ENCODE measurements at regions not wholly inside any gene's neighbourhood (a gene's known extent, or its start where the extent isn't known, plus 50 kb on each side); places are given as distances from the start of the nearest gene placed in this dataset.
A peak's percentile ranks its signal among the peaks of the same experiment; 100 is the strongest.

- no peak overlapping the region for H3K4me3 ChIP-seq (ENCODE audit: low read depth, low read length)
- no peak for DNase-seq (ENCODE audit: low read depth)
- TF ChIP-seq, protein P1, sequence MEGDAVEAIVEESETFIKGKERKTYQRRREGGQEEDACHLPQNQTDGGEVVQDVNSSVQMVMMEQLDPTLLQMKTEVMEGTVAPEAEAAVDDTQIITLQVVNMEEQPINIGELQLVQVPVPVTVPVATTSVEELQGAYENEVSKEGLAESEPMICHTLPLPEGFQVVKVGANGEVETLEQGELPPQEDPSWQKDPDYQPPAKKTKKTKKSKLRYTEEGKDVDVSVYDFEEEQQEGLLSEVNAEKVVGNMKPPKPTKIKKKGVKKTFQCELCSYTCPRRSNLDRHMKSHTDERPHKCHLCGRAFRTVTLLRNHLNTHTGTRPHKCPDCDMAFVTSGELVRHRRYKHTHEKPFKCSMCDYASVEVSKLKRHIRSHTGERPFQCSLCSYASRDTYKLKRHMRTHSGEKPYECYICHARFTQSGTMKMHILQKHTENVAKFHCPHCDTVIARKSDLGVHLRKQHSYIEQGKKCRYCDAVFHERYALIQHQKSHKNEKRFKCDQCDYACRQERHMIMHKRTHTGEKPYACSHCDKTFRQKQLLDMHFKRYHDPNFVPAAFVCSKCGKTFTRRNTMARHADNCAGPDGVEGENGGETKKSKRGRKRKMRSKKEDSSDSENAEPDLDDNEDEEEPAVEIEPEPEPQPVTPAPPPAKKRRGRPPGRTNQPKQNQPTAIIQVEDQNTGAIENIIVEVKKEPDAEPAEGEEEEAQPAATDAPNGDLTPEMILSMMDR (IDR thresholded peaks at IDR 0.05; ENCODE audit: insufficient read depth, low read depth, low read length), result no peak
These were observed 66.3 kb upstream of the SLC6A6 start for GRCh38 chr3:14335774-14336748.

DNA sequence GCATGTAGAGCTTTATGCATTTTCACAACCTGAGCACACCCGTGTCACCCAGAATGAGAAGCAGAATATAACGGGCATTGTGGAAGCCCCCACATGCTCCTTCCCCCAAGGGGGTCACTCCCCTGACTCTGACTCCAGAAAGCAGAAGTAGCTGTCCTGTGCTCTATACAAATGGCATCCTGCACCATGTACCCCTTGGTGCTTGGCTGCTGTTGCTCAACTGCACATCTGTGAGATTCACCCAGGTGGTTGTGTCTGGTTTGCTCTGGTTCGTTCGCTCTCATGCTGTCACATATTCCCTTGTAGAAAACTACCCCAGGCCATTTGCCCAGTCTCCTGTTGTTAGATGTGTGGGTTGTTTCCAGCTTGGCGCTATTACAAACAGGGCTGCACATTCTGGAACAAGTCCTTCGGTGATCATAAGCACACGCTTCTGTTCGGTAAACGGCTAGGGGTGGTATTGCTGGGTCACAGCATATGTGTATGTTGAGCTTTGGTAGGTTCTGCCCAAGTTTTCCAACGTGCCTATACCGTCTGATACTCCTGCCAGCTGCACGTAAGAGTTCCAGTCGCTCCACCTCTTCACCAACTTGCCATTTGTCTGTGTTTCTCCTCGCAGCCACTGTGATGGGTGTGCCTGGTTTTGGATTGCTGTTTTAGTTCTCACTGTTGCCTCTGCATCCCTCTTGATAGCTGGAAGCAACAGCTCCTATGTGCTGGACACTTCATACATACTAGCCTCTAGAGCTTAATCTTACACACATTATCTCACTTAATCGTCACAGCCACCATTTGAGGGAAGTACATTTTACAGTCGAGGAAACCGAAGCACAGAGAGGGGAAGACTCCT, 65.4 kb upstream of the SLC6A6 start:
- TF ChIP-seq, protein P1 (IDR thresholded peaks at IDR 0.05; ENCODE audit: insufficient read depth, low read depth, low read length), result no peak
- H3K4me3 ChIP-seq (ENCODE audit: low read depth, low read length), result no peak overlapping the region
- no peak for DNase-seq (ENCODE audit: low read depth)

GRCh38 chr3:14337828-14338227, 64.6 kb upstream of the SLC6A6 start:
- no peak for DNase-seq (ENCODE audit: low read depth)
- no peak overlapping the region for H3K4me3 ChIP-seq (ENCODE audit: low read depth, low read length)
- TF ChIP-seq, protein P1 (IDR thresholded peaks at IDR 0.05; ENCODE audit: insufficient read depth, low read depth, low read length), result no peak

DNA sequence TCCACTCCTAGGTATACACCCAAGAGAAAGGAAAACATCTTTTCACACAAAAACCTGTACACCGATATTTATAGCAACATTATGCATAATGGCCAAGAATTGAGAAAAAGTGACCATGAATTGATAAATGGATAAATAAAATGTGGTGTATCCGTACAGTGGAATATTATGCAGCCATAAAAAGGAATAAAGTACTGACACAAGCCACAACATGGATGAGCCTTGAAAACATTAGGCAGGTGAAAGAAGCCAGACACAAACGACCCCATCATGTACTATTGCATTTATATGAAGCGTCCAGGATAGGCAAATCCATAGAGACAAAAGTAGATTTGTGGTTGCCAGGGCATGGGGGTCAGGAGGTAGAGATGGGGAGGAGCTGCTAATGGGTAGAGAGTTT, 64.2 kb upstream of the SLC6A6 start:
- no peak for DNase-seq (ENCODE audit: low read depth)
- TF ChIP-seq, protein P1 (IDR thresholded peaks at IDR 0.05; ENCODE audit: insufficient read depth, low read depth, low read length), result no peak
- no peak overlapping the region for H3K4me3 ChIP-seq (ENCODE audit: low read depth, low read length)

- TF ChIP-seq, protein P1 (IDR thresholded peaks at IDR 0.05; ENCODE audit: insufficient read depth, low read depth, low read length), result no peak
- H3K4me3 ChIP-seq (ENCODE audit: low read depth, low read length), result no peak overlapping the region
- no peak for DNase-seq (ENCODE audit: low read depth)
These were observed 63.4 kb upstream of the SLC6A6 start for GRCh38 chr3:14338898-14339458.

DNA sequence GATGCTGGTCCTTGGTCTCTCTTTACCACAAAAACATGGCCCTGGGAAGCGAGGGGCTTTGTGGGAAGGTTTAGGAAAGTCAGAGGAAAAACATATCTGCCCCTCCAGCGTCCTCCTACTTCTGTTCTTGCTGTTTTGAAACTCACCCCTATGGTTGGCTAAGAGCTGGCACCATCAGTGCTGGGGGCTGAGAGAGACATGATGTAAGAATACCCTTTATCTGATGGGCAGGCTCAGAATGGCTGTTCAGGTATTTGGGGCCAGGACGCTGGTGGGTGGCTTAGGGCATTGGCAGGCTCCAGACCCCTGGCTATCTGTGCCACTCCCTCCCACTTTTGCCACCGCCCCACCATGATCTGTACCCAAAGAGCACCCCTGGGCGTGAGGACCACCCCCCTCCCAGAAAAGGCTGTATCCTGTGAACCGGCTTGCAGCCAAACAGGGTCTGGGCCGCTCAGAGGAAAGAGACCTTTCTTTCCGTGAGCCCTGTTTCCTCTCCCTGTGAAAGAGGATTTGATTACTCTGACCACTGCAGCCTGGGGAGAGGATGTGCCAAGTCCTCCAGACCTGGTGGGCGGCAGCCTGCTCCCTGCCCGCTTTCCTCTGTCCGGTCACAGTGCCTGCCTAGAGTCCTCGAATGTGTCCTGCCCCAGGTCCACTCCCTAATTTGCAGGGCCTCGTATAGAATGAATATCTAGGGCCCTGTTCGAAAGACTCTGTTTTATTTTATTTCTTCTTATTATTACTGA, 61.3 kb upstream of the SLC6A6 start:
- no peak overlapping the region for H3K4me3 ChIP-seq (ENCODE audit: low read depth, low read length)
- TF ChIP-seq, protein P1 (IDR thresholded peaks at IDR 0.05; ENCODE audit: insufficient read depth, low read depth, low read length), result no peak
- DNase-seq (ENCODE audit: low read depth), result peak; percentile 38

Data from fibroblast of villous mesenchyme (primary cell).